Osteoblast (primary cell): ENCODE measurements at regions not wholly inside any gene's neighbourhood (a gene's known extent, or its start where the extent isn't known, plus 50 kb on each side); places are given as distances from the start of the nearest gene placed in this dataset.

Source experiments
- DNase-seq: peaks from one replicate; pipeline ENCODE4 v3.0.0; 2011; ENCODE audit warnings: low spot score, mixed read lengths; ENCODE audit not compliant: insufficient read length; ENCODE audit errors: missing footprints
- H2AFZ ChIP-seq: 2 replicates; pipeline ENCODE4 v1.6.0; 2011; ENCODE audit warnings: mild to moderate bottlenecking, low read length
- H3K27ac ChIP-seq: 2 replicates; pipeline ENCODE4 v1.5.1; 2011; ENCODE audit warnings: mild to moderate bottlenecking, low read depth, low read length, moderate library complexity
- H3K27me3 ChIP-seq: 2 replicates; pipeline ENCODE4 v1.6.0; 2012; ENCODE audit warnings: mild to moderate bottlenecking, control low read depth, inconsistent platforms, low read length, moderate library complexity; ENCODE audit not compliant: insufficient read depth
- H3K36me3 ChIP-seq: 2 replicates; pipeline ENCODE4 v1.5.1; 2011; ENCODE audit warnings: mild to moderate bottlenecking, low read length, control low read depth, moderate library complexity; ENCODE audit not compliant: insufficient read depth
- H3K4me1 ChIP-seq: 2 replicates; pipeline ENCODE4 v1.5.1; 2011; ENCODE audit warnings: mild to moderate bottlenecking, low read length, control low read depth, moderate library complexity; ENCODE audit not compliant: insufficient read depth
- H3K4me2 ChIP-seq: 2 replicates; pipeline ENCODE4 v1.6.0; 2011; ENCODE audit warnings: mild to moderate bottlenecking, low read length; ENCODE audit not compliant: insufficient read depth
- H3K4me3 ChIP-seq: fragments of 200-600 bp; sonication (generic); 3 replicates; pipeline ENCODE4 v1.5.1; 2012; ENCODE audit warnings: mild to moderate bottlenecking, low read length, inconsistent platforms; ENCODE audit not compliant: insufficient read depth
- H3K79me2 ChIP-seq: 2 replicates; pipeline ENCODE4 v1.6.0; 2012; ENCODE audit warnings: mild to moderate bottlenecking, low read length, control low read depth, inconsistent platforms; ENCODE audit not compliant: insufficient read depth
- H3K9me3 ChIP-seq: 2 replicates; pipeline ENCODE4 v1.5.1; 2011; ENCODE audit warnings: low read depth, low read length, control low read depth
- H4K20me1 ChIP-seq: 2 replicates; pipeline ENCODE4 v1.6.0; 2012; ENCODE audit warnings: mild to moderate bottlenecking, low read length, control low read depth; ENCODE audit not compliant: insufficient read depth
- TF ChIP-seq, protein P1 (sequence below): IDR thresholded peaks from 2 replicates; pipeline ENCODE4 v1.5.1; 2011; ENCODE audit warnings: mild to moderate bottlenecking, low read depth, low read length, moderate library complexity; ENCODE audit errors: extremely low read depth

DNA sequence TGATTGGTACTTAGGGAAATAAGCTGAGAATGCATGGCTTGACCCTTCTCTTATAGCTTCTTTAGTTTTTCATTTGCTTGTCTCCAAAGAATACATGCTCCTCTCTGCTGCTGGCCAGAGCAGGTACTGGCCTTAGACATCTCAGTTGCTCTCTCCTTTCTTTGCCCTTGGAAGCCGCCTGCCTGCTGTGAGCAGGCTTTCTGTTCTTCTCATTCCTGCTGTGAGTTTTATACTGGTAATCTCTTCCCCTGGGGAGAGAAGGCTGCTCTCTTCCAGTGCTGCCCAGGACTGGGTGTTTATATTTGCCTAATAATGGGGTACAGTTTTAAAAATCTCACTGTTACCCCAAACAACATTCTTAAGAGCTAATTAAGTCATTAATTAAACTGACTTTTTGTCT is 323.5 kb upstream of the LRRC7 start:
- Histone ChIP-seq H3K4me3 (no peak overlapping the region), H3K36me3 (no peaks in the 10 kb centered on the region), H3K4me2 (no peak overlapping the region), H4K20me1 (no peaks in the 10 kb centered on the region), H2AFZ (no peak overlapping the region), H3K27me3 (no peaks in the 10 kb centered on the region), H3K27ac (no peak overlapping the region), H3K79me2 (no peaks in the 10 kb centered on the region), H3K9me3 (no peaks in the 10 kb centered on the region), H3K4me1 (no peaks in the 10 kb centered on the region)
- DNase-seq: no peak
- TF ChIP-seq, protein P1, sequence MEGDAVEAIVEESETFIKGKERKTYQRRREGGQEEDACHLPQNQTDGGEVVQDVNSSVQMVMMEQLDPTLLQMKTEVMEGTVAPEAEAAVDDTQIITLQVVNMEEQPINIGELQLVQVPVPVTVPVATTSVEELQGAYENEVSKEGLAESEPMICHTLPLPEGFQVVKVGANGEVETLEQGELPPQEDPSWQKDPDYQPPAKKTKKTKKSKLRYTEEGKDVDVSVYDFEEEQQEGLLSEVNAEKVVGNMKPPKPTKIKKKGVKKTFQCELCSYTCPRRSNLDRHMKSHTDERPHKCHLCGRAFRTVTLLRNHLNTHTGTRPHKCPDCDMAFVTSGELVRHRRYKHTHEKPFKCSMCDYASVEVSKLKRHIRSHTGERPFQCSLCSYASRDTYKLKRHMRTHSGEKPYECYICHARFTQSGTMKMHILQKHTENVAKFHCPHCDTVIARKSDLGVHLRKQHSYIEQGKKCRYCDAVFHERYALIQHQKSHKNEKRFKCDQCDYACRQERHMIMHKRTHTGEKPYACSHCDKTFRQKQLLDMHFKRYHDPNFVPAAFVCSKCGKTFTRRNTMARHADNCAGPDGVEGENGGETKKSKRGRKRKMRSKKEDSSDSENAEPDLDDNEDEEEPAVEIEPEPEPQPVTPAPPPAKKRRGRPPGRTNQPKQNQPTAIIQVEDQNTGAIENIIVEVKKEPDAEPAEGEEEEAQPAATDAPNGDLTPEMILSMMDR: no peak

DNA sequence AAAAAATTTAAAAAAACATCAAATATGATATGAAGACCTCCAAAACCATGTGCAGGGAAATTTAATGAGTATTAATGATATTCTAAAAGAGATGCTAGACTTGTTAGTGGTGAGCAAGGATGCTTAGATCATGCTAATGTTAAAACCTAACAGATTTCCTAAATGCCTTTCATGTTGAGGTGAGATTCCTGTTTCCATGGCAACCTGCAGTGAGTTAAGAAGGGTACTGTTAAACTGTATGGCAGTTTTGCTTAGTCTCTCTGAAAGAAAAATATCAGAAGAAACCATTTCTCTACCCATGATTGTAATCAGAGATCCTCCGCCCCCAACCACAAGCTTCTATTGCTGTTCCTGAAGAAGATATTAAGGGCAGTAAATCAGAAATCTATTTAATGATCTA is 321.6 kb upstream of the LRRC7 start:
- Histone ChIP-seq H4K20me1 (no peaks in the 10 kb centered on the region), H3K27ac (no peak overlapping the region), H3K36me3 (no peaks in the 10 kb centered on the region), H3K4me1 (no peaks in the 10 kb centered on the region), H3K4me2 (no peak overlapping the region), H2AFZ (no peak overlapping the region), H3K4me3 (no peak overlapping the region), H3K9me3 (no peaks in the 10 kb centered on the region), H3K27me3 (no peaks in the 10 kb centered on the region), H3K79me2 (no peaks in the 10 kb centered on the region)
- no peak for DNase-seq
- TF ChIP-seq, protein P1: no peak

DNA sequence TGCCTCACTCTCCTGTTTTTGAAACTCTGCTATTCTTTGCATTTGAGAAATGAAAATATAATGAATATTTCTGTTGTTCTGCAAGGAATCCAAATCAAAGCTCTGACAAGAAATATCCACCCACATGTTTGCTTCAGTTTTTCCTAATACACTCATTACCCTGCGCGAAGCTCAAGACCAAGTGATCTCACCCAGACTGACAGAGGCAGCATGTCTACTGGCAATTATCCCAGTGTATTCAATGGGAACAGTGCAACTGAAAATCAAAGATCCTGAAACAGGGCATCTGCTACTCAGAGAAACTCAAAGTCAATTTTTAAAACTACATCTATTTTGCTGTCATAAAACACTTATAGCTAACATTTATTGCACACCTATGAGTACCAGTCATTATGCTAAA is 321.0 kb upstream of the LRRC7 start:
- Histone ChIP-seq H3K27ac (no peak overlapping the region), H3K79me2 (no peaks in the 10 kb centered on the region), H3K4me2 (no peak overlapping the region), H3K4me3 (no peak overlapping the region), H3K27me3 (no peaks in the 10 kb centered on the region), H3K36me3 (no peaks in the 10 kb centered on the region), H4K20me1 (no peaks in the 10 kb centered on the region), H2AFZ (no peak overlapping the region), H3K9me3 (no peaks in the 10 kb centered on the region), H3K4me1 (no peaks in the 10 kb centered on the region)
- TF ChIP-seq, protein P1: no peak
- no peak for DNase-seq

DNA sequence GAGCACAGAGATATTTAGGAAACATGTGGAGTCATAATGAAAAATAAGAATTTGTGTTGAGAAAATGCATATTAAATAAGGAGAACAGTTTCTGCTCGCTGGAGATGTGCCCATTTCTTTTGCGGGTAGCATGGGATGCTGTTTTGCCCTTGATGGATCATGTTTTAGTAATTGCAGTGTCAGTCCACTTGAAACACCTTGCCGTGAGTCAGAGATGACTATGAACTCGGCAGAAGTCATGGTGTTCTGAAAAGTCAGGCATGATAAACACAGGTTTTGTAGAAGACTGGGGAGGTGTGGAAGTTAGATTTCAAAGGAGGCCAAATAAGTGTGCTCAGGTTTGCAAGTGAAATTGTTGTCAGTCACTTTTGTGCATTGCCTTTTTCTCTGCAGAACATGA is 315.0 kb upstream of the LRRC7 start:
- no peaks in the 10 kb centered on the region for H3K36me3 ChIP-seq
- TF ChIP-seq, protein P1: no peak
- H3K27ac ChIP-seq: no peak overlapping the region
- H3K9me3 ChIP-seq: no peaks in the 10 kb centered on the region
- no peak overlapping the region for H3K4me3 ChIP-seq
- no peak overlapping the region for H2AFZ ChIP-seq
- no peaks in the 10 kb centered on the region for H4K20me1 ChIP-seq
- no peaks in the 10 kb centered on the region for H3K79me2 ChIP-seq
- H3K4me1 ChIP-seq: no peaks in the 10 kb centered on the region
- H3K27me3 ChIP-seq: no peaks in the 10 kb centered on the region
- H3K4me2 ChIP-seq: no peak overlapping the region
- DNase-seq: no peak
